Brain pericyte (primary cell): ENCODE measurements at regions not wholly inside any gene's neighbourhood (a gene's known extent, or its start where the extent isn't known, plus 50 kb on each side); places are given as distances from the start of the nearest gene placed in this dataset.
"Not testable (repeated sequence)": the region's sequence is repeated elsewhere in the genome, so short reads cannot be mapped to it uniquely, and the experiment has no call there.

Experiments
- DNase-seq: peaks from one replicate; pipeline ENCODE4 v3.0.0-alpha.2; 2012; ENCODE audit warnings: low read depth, low spot score

DNA sequence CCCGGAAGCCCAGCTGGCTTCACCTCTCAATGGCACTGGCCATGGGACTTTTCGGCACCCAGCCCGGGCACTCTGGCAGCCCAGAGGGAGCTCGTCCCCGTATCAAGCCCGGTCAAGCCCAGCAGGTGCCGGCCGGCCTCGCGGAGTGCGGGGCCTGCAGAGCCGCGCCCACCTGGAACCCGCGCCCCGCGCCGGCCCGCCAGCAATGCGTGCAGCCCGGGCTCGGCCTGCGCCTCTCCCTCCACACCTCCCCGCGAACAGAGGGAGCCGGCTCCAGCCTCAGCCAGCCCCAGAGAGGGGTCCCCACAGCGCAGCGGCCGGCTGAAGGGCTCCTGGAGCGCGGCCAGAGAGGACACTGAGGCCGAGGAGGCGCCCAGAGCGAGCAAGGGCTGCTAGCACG lies 133.6 kb upstream of the FRG1 start:
- DNase-seq: no peak

GRCh38 chr4:189809241-189809735 lies 131.4 kb upstream of the FRG1 start:
- no peak for DNase-seq

DNA sequence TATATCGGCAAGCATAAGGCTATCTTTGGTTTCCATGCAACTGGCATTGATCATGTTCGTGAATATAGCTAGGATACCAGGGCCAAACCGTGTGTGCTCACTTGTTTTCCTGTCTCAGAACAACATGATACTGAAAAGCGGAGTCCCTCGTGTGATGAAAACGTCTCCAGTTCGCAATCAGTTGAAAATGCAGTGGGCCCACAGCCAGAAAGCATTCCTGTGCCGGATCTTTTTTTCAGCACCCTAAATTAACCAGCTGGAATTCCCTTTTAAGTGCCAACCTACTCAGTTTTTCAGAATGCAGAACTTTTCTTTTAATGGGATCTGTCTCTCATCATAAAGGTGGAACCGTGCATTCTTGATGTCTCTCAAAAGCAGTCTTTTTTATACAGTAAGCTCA lies 130.8 kb upstream of the FRG1 start:
- no peak for DNase-seq

- DNase-seq: not testable (repeated sequence)
Measured at GRCh38 chr4:189810318-189811181, 130.1 kb upstream of the FRG1 start.

GRCh38 chr4:189815404-189816192 lies 125.1 kb upstream of the FRG1 start:
- no peak for DNase-seq

DNA sequence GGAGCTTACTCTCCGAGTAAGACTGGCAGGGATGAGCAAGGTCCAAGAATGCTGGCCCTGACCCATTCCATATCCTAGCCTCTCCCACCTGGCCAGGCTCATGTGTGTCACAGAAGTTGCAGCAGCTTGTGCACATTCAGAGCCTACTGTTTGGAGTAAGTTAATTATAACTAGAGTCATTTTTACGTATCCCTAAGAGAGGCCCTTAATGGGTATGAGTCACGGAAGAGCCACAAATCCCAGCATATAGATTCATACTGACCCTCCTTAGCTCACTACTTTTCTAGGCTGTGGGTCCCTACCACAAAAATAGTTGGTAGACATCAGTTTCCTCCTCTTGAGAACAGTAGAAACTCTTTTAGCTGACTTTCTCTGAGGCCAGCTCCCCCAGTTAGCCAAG lies 118.3 kb upstream of the FRG1 start:
- no peak for DNase-seq

- no peak for DNase-seq
Measured at GRCh38 chr4:189823591-189823990, 117.1 kb upstream of the FRG1 start.

DNA sequence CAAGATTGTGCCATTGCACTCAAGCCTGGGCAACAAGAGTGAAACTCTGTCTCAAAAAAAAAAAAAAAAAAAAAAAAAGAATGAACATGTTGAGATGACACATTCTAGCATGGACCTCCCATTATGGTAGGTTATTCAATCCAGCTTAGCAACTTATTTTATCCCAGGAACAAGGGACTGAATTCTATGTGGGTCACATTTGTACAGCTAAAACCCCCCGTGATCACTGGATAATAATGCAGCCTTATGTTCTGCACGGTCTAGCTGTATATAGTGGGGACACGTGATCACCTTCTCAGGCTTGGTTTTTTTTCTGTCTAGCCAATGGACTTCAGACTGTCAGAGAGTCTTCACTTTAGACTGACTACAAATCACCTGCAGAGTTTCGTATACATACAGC lies 115.2 kb upstream of the FRG1 start:
- no peak for DNase-seq

GRCh38 chr4:189826657-189827056 lies 114.0 kb upstream of the FRG1 start:
- no peak for DNase-seq

- no peak for DNase-seq
Measured at GRCh38 chr4:189828081-189828697, 112.5 kb upstream of the FRG1 start.

DNA sequence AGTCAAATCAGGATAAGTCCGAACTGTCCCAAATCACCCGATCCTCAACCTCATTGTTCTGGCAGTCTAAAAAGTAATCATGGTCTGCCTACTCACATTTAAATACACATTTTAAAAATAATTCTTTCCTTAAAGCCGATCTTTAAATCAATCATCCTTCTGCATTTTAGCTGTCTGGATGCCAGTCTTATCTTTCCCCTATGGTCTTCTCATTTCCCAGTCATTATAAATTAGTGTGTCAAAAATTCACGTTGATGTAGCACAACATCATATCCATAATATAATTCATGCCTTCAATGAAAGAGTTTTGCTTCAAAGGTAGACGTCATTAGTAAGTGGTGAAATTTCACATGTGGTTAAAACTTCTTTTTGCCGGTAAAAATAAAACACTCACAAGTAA lies 108.1 kb upstream of the FRG1 start:
- no peak for DNase-seq

GRCh38 chr4:189834616-189835015 lies 106.1 kb upstream of the FRG1 start:
- no peak for DNase-seq

DNA sequence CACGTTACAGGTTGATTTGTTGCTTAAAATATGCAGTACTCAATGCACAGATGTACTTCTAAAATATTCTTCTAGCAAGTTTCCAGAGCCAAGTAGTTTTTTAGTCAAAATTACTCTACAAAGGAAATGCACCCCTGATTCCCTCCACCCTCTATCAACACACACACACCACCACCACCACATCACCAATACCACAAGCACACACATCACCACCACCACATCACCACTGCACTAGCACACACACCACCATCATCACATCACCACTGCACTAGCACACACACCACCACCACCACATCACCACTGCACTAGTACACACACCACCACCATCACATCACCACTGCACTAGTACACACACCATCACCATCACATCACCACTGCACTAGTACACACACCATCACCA lies 105.2 kb upstream of the FRG1 start:
- no peak for DNase-seq

DNA sequence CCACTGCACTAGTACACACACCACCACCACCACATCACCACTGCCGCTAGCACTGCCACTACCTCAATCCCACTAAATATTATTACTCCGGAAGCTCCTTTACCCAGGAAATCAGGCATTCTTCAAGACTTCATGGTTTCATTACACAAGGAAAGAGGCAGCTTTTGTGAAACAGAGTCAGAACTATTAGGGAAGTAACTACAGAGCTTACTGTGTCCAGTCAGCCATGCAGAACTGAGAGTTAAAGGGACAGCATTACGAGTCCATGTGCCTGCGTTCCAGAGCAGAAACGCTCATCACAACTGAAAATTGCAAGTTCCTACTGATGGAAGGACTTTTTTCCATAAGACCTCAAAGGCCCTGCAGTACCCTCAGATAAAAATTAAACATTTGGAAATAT lies 103.2 kb upstream of the FRG1 start:
- DNase-seq: no peak

DNA sequence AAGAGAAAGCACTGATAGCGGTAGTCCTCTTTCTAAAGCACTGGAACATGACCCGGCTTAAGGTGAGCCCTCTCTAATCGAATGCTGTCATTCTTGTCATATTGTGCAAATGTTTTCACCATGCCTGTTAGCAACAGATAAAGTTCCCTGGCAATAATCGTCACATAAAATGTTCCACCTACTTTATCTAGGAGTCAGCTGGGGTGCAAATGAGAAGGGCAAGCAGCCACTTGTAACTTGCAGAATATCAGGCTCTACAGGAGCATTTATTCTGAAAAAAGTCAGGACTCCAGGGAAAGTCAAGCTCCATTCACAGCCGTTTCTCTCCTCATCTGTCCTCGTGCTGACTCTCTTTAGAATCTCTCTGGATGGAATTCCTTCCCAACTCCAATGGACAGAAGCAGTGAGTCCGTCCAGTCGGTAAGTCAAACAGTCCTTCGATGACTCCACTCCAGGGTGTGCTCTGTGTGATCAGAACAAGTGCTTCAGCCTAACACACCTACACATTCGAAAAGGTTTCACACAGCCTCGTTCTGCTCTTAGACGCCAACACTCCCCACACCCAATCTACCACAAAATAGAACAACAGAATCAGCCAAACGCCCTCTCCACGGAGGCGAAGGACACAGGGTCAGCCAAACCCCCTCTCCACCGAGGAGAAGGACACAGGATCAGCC lies 101.7 kb upstream of the FRG1 start:
- no peak for DNase-seq

DNA sequence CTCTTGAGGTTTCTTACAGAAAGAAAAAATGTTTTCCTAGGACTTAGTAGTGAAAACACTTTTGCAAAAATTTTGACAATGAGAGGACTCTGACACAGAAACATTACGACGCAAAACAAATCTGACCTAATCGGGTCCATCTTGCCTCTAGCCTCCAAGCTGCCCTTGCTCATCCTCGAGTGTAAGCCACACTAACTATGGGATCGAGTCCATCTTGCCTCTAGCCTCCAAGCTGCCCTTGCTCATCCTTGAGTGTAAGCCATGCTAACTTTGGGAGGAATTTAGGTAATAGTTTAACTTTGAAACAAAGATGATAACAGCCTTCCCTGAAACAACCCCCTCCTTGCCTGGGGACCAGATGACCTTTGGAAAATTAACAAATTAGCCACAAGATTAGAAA lies 100.3 kb upstream of the FRG1 start:
- DNase-seq: no peak

GRCh38 chr4:189843413-189844009 lies 97.2 kb upstream of the FRG1 start:
- DNase-seq: no peak

- no peak for DNase-seq
Measured at GRCh38 chr4:189845145-189845846, 95.4 kb upstream of the FRG1 start.

DNA sequence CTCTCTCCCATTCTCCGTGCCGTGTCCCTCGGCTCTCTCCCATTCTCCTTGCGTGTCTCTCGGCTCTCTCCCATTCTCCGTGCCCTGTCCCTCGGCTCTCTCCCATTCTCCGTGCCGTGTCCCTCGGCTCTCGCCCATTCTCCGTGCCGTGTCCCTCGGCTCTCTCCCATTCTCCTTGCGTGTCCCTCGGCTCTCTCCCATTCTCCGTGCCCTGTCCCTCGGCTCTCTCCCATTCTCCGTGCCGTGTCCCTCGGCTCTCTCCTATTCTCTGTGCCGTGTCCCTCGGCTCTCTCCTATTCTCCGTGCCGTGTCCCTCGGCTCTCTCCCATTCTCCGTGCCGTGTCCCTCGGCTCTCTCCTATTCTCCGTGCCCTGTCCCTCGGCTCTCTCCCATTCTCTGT lies 94.6 kb upstream of the FRG1 start:
- not testable (repeated sequence) for DNase-seq

GRCh38 chr4:189846608-189847007 lies 94.1 kb upstream of the FRG1 start:
- DNase-seq: not testable (repeated sequence)

GRCh38 chr4:189848672-189849071 lies 92.0 kb upstream of the FRG1 start:
- DNase-seq: not testable (repeated sequence)
